HUES64 (cell line): ENCODE measurements at regions not wholly inside any gene's neighbourhood (a gene's known extent, or its start where the extent isn't known, plus 50 kb on each side); places are given as distances from the start of the nearest gene placed in this dataset.
"Not testable (repeated sequence)": the region's sequence is repeated elsewhere in the genome, so short reads cannot be mapped to it uniquely, and the experiment has no call there.

Source experiments
- H3K27ac ChIP-seq: 2 replicates; pipeline ENCODE4 v1.7.0; 2013; ENCODE audit warnings: low read depth, low read length, inconsistent platforms
- H3K27me3 ChIP-seq: 2 replicates; pipeline ENCODE4 v1.6.1; 2013; ENCODE audit warnings: mild to moderate bottlenecking, low read length; ENCODE audit not compliant: insufficient read depth
- H3K36me3 ChIP-seq: 2 replicates; pipeline ENCODE4 v1.6.1; 2013; ENCODE audit warnings: mild to moderate bottlenecking, low read length; ENCODE audit not compliant: insufficient read depth
- H3K4me1 ChIP-seq: 2 replicates; pipeline ENCODE4 v1.6.1; 2013; ENCODE audit warnings: mild to moderate bottlenecking, low read length, moderate library complexity; ENCODE audit not compliant: insufficient read depth
- H3K4me3 ChIP-seq: 2 replicates; pipeline ENCODE4 v1.5.1; 2013; ENCODE audit warnings: mild to moderate bottlenecking, low read length, moderate library complexity
- H3K9ac ChIP-seq: 2 replicates; pipeline ENCODE4 v1.6.1; 2013; ENCODE audit warnings: mild to moderate bottlenecking, low read depth, low read length
- H3K9me3 ChIP-seq: 2 replicates; pipeline ENCODE4 v1.6.1; 2013; ENCODE audit warnings: low read depth, low read length; ENCODE audit not compliant: insufficient read depth
- WGBS: fragments of 150-250, 120-280 bp; methylation state at CpG from one replicate; pipeline ENCODE4 v1.1.7; 2013; ENCODE audit warnings: missing lambda C conversion rate; 5-methylcytosine and 5-hydroxymethylcytosine counted together

DNA sequence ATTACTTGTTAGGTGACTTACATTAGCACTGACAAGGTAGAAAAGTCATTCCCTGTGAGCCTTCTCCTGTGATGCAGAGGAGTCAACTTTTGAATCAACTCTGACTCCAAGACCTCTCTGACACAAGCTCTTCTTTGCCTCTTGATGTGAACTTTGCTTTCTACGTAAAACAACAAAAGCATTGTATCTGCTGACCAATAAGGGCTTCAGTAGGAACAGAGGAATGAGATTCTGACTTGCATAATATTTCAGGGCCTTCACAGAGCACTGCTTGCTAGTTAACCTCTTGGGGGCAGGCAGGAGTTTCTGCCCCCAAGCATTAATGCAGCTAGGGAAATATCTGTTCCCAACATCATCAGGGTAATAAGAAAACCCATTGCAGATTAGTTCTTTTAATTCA, 791.5 kb downstream of the BCL11A start:
- Histone ChIP-seq H3K9ac (no peak overlapping the region), H3K27me3 (no peaks in the 10 kb centered on the region), H3K27ac (no peak overlapping the region), H3K4me1 (no peaks in the 10 kb centered on the region), H3K36me3 (no peaks in the 10 kb centered on the region), H3K4me3 (no peak overlapping the region), H3K9me3 (no peaks in the 10 kb centered on the region)
- WGBS, result 100% methylated on average over 1 of the region's 1 CpG

DNA sequence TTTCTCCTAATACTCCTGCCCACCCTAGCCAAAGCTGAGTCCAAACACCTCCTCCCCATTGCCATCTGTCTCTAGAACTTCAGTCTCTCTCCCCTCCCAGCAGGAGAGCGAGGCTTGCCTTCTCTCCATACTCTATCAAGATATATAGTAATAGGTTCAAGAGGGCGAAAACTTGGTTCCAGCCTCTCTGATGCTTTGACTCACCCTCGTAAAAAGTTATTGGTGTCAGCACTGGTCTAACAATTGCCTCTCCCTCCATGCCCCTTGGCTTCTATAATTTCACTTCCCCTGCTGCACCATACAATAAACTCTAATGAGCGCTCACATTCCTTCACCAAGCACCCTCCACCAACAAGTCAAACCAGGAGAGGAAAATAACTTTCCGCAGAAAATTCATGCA, 797.3 kb downstream of the BCL11A start:
- no peak overlapping the region for H3K4me3 ChIP-seq
- no peak overlapping the region for H3K9ac ChIP-seq
- no peaks in the 10 kb centered on the region for H3K27me3 ChIP-seq
- 94% methylated on average over 5 of the region's 5 CpGs for WGBS
- no peaks in the 10 kb centered on the region for H3K9me3 ChIP-seq
- no peaks in the 10 kb centered on the region for H3K36me3 ChIP-seq
- no peak overlapping the region for H3K27ac ChIP-seq
- H3K4me1 ChIP-seq, result no peaks in the 10 kb centered on the region

DNA sequence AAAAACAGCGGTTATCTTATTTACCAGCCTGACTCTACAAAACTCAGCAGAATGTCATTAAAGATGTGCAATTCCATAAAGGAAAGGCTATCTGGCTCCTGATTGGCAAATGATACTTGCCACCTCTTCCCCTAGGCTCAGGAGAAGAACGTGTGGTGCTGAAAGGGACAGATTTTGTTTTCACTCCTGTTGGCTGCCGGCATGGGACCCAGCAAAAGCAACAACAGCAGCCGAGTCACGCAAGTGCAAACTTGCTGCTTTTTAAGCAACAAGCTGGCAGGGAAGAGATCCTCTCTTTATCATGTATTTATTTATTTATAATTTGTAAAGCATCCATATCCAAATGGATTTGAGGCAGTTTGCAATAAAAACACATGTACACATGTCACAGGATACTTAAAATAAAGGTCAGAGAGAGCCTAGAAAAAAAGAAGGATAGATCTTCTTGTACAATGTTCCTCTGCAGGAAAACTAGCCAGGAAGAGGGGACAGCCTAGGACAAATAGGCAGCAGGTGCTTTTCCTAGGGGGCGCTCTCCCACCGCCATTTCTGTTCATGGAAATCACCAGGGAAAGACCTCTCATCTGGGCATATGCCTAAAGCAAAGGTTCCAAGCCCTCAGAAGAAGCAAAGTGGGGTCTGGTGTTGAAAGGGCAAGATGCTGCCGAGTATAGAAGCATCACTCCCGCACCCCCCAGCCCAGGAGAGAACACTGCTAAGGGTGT, 799.3 kb downstream of the BCL11A start:
- H3K27ac ChIP-seq, result no peak overlapping the region
- H3K36me3 ChIP-seq, result no peaks in the 10 kb centered on the region
- H3K4me1 ChIP-seq, result peaks cover 2% of the 10 kb centered on the region; the same call in 1 of the 2 replicates
- 86% methylated on average over 9 of the region's 9 CpGs for WGBS
- no peaks in the 10 kb centered on the region for H3K9me3 ChIP-seq
- H3K27me3 ChIP-seq, result no peaks in the 10 kb centered on the region
- H3K9ac ChIP-seq, result no peak overlapping the region
- H3K4me3 ChIP-seq, result no peak overlapping the region

DNA sequence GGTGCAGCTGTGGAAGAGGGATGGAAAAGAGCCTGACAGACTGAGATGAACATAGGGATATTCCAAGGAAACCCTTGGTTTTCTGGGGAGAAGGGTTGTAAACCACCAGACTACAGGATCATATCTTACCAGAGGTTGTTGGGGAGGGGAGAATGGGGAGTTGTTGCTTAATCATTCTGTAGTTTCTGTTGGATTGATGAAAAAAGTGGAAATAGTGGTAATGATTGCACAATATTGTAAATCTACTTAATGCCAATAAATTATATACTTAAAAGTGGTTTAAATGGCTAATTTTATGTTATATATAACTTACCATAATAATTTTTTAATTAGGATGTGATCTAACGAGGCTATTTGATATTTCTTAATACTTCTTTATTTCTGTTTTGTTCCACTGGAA, 800.9 kb downstream of the BCL11A start:
- no peaks in the 10 kb centered on the region for H3K9me3 ChIP-seq
- H3K27ac ChIP-seq, result no peak overlapping the region
- no peak overlapping the region for H3K9ac ChIP-seq
- no peak overlapping the region for H3K4me3 ChIP-seq
- no peaks in the 10 kb centered on the region for H3K27me3 ChIP-seq
- H3K36me3 ChIP-seq, result no peaks in the 10 kb centered on the region
- peaks cover 2% of the 10 kb centered on the region; the same call in 1 of the 2 replicates for H3K4me1 ChIP-seq
- WGBS, result no CpG with 5 or more reads among the region's 1 CpG

DNA sequence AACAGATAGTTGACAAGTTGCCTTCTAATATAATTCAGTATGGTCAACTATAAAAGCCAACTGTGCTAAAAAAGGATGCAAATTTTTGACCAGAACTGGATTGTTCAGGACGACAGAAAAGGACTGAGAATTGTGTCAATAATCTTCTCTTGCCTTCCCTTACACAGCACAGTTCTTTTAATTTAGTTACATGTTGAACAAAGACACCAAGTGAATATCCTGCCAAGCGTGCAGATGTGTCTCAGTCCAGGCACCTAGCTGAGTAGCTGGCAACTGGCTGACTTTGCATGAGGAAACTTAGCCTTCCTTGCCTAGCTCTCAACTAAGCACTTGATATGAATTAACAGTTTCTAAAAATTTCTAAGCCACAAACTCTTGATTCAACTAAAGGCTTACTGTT, 801.4 kb downstream of the BCL11A start:
- no peaks in the 10 kb centered on the region for H3K27me3 ChIP-seq
- no peaks in the 10 kb centered on the region for H3K36me3 ChIP-seq
- no peak overlapping the region for H3K27ac ChIP-seq
- no peak overlapping the region for H3K9ac ChIP-seq
- H3K9me3 ChIP-seq, result no peaks in the 10 kb centered on the region
- WGBS, result 89% methylated on average over 2 of the region's 2 CpGs
- H3K4me1 ChIP-seq, result peaks cover 2% of the 10 kb centered on the region; the same call in 1 of the 2 replicates
- no peak overlapping the region for H3K4me3 ChIP-seq

DNA sequence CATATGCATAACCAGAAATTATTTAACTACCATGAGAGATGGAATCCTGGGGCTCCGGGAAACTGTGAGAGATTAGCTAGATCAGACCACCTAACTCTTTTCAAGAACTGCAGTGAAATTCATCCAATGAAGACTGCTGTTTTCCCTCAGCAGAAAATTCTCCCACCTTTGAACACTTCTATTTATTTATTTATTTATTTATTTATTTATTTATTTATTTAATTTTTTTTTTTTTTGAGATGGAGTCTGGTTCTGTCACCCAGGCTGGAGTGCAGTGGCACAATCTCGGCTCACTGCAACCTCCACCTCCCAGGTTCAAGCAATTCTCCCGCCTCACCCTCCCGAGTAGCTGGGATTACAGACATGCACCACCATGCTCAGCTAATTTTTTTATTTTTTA, 802.2 kb downstream of the BCL11A start:
- H3K27me3 ChIP-seq, H3K27ac ChIP-seq, H3K9me3 ChIP-seq, H3K9ac ChIP-seq, H3K4me1 ChIP-seq, H3K4me3 ChIP-seq, H3K36me3 ChIP-seq: not testable (repeated sequence)
- 98% methylated on average over 4 of the region's 4 CpGs for WGBS

DNA sequence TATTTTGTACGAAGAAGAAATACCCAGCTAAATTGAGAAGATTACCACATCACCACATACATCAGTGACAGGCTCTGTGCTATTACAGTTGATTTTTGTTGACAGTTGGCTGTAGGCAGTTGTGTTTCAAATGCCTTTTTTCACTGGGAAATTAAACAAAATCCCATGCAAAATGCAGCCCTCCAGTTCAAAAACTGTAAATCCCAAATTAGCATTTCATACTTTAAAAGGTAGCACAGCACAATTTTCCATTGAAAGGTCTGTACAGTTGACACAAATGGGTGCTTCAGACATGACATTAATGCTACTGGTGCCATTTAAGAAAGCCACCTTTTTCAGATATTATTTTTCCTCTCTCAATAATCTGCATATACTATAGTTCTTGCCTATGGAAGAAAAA, 807.2 kb downstream of the BCL11A start:
- Histone ChIP-seq H3K4me3 (no peak overlapping the region), H3K27me3 (no peaks in the 10 kb centered on the region), H3K36me3 (no peaks in the 10 kb centered on the region), H3K4me1 (peaks cover 2% of the 10 kb centered on the region; the same call in 1 of the 2 replicates), H3K9ac (no peak overlapping the region), H3K9me3 (no peaks in the 10 kb centered on the region), H3K27ac (no peak overlapping the region)
- WGBS, result 93% methylated on average over 1 of the region's 1 CpG

DNA sequence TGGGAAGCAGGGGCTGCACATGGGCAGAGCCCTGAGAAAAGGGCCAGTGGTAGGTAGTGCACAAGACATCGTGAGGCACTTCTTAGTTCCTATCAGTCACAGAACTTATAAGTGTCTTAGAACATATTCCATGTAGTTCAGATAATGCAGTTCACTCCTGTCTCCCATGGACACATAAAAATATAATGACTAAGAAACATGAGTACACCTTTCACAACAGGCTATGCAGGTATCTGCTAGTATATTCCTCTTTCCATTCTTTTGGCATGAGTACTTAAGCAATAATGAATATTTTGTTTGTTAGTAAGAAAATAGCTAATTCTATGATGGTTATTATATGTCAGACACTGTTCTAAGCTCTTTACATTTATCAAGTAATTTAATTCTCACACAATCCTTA, 808.4 kb downstream of the BCL11A start:
- 93% methylated on average over 1 of the region's 1 CpG for WGBS
- Histone ChIP-seq H3K9me3 (no peaks in the 10 kb centered on the region), H3K4me1 (peaks cover 2% of the 10 kb centered on the region; the same call in 1 of the 2 replicates), H3K9ac (no peak overlapping the region), H3K27ac (no peak overlapping the region), H3K27me3 (no peaks in the 10 kb centered on the region), H3K36me3 (no peaks in the 10 kb centered on the region), H3K4me3 (no peak overlapping the region)

DNA sequence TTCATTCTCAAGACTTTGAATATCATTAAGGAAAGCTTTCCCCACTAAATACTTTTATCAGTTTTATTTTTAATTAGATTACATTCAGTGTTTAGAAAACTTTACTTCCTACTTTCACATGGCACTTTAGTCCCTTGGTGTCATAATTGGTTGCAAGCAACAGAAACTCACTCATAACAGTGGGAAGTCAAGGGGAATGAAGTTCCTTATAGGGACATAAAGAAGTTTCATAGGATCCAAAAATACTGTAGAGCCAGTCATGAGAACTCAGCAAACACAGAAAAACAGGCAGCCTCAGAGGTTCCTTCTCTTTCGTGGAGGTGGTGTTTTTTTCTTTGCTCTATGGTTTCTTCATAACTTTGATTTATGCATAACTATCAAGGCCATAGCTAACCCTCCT, 809.0 kb downstream of the BCL11A start:
- WGBS, result 100% methylated on average over 1 of the region's 1 CpG
- Histone ChIP-seq H3K36me3 (no peaks in the 10 kb centered on the region), H3K9me3 (no peaks in the 10 kb centered on the region), H3K4me3 (no peak overlapping the region), H3K9ac (no peak overlapping the region), H3K27ac (no peak overlapping the region), H3K4me1 (peaks cover 2% of the 10 kb centered on the region; the same call in 1 of the 2 replicates), H3K27me3 (no peaks in the 10 kb centered on the region)

DNA sequence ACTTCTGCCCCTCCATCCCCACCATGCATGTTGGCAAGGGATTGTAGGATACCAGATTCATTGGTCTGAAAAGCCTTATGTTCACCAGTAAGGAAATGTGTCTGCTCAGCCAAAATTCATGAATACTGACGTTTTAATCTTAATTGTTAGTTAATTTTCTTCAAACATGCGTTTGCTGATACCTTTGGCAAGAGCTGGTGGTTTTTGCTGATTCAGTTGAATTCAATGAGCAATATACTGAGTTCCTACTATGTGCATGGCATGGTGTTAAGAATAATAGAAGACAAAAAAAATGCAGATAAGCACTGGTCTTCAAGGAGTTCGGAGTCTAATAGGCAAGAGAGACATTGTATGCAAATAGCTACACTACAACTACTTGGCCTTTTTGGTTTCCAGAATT, 811.6 kb downstream of the BCL11A start:
- 97% methylated on average over 3 of the region's 3 CpGs for WGBS
- Histone ChIP-seq H3K4me3 (no peak overlapping the region), H3K36me3 (no peaks in the 10 kb centered on the region), H3K9me3 (no peaks in the 10 kb centered on the region), H3K4me1 (no peaks in the 10 kb centered on the region), H3K27me3 (no peaks in the 10 kb centered on the region), H3K27ac (no peak overlapping the region), H3K9ac (no peak overlapping the region)

DNA sequence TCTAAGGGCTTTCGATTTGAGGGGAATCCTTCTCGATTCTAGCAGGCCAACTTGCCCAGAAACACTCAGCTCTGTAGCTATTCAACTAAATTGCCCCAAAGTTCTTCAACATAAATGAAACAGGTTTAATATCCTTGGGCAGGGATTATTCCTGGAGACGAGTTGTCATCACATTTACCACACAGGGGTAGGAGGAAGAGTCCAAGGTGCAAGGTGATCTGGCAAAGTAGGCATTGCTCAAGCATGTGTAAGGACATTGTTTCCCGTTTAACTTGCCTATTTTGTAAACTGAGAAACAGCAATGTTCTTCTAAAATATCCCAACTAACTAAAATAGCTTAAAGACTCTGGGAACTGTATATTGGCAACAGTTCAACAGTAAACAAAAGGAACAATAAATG, 814.3 kb downstream of the BCL11A start:
- H3K27ac ChIP-seq, result no peak overlapping the region
- H3K4me1 ChIP-seq, result no peaks in the 10 kb centered on the region
- no peaks in the 10 kb centered on the region for H3K9me3 ChIP-seq
- H3K4me3 ChIP-seq, result no peak overlapping the region
- no peak overlapping the region for H3K9ac ChIP-seq
- no peaks in the 10 kb centered on the region for H3K36me3 ChIP-seq
- WGBS, result 91% methylated on average over 4 of the region's 4 CpGs
- no peaks in the 10 kb centered on the region for H3K27me3 ChIP-seq

DNA sequence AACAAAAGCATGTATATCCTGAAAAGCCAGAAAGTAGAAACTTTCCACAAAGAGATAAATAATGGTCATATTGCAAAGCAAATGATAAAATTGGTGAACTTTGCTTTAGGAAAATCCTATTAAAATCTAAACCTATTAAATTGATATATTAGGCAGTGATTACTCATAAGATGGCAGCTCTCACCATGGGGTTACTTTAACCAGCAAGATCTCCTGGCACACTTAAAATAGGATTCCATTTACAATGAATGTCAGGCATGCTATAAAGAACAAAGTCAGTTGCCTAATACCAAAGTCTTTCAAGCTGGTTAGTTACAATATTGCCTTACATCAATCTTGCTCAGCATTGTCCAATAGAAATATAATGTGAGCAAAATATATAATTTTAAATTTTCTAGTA, 816.2 kb downstream of the BCL11A start:
- no peaks in the 10 kb centered on the region for H3K9me3 ChIP-seq
- H3K27ac ChIP-seq, result no peak overlapping the region
- H3K4me1 ChIP-seq, result no peaks in the 10 kb centered on the region
- H3K36me3 ChIP-seq, result no peaks in the 10 kb centered on the region
- no peak overlapping the region for H3K4me3 ChIP-seq
- no peaks in the 10 kb centered on the region for H3K27me3 ChIP-seq
- H3K9ac ChIP-seq, result no peak overlapping the region
